ENCODE measurements at regions not wholly inside any gene's neighbourhood (a gene's known extent, or its start where the extent isn't known, plus 50 kb on each side); places are given as distances from the start of the nearest gene placed in this dataset.

DNA sequence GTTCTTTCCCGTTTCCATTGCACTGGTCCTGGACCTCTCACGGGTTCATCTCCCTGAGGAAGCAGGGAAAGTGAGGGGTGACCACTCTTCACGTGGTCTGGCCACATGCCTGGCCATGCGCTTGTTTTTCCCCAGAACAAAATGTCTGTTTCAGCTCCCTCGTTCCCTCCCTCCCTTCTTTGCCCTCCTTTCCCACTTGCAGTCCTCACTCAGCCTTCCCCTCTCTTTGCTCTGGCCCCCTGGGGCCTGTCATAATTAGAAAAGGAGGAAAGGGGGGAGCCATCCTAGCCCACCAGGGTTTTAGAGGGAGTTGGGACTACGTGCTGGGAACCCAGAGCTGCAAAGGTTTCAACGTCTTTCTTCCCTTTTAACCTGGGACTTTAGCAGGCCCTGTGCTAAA, 52.8 kb upstream of the CADM1 start:
- H3K4me3 ChIP-seq (ENCODE audit: low read depth, low read length), result no peak overlapping the region
- TF ChIP-seq, protein P1, sequence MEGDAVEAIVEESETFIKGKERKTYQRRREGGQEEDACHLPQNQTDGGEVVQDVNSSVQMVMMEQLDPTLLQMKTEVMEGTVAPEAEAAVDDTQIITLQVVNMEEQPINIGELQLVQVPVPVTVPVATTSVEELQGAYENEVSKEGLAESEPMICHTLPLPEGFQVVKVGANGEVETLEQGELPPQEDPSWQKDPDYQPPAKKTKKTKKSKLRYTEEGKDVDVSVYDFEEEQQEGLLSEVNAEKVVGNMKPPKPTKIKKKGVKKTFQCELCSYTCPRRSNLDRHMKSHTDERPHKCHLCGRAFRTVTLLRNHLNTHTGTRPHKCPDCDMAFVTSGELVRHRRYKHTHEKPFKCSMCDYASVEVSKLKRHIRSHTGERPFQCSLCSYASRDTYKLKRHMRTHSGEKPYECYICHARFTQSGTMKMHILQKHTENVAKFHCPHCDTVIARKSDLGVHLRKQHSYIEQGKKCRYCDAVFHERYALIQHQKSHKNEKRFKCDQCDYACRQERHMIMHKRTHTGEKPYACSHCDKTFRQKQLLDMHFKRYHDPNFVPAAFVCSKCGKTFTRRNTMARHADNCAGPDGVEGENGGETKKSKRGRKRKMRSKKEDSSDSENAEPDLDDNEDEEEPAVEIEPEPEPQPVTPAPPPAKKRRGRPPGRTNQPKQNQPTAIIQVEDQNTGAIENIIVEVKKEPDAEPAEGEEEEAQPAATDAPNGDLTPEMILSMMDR (IDR thresholded peaks at IDR 0.05; ENCODE audit: low read depth, low read length), result no peak

DNA sequence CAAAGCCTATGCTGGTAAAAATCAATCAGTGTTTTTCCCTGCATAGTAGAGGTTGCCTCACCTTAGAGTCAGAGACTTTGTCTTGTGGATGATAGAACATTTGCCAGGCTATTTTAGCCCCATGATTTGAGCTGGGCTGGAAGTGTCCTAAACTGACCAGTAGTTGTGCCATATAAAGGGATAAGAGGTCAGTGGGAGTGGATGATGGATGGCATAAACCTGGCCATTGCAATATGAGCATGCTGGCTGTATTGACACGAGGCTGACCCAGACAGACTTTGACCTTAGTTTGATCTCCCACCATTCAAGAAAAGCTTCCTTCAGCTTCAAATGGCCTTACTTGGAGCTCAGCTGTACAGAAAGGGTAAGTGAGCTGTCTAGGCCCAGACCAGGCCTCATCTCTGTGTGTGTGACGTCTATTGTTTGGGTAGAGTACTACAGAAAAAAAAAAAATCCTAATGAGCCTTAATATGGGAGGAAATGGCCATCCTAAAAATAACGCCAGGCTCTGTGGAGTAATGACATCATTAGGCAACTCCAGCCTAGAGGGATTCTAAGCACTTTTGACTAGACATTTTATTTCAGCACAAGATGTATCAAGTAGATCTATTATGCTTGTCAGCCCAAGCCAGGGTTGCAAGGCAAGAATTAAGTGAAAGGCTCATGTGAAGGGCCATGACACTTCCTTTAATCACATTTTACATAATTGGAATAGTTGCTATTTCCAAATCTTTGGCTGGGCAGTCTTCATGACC, 51.3 kb upstream of the CADM1 start:
- no peak overlapping the region for H3K4me3 ChIP-seq (ENCODE audit: low read depth, low read length)
- TF ChIP-seq, protein P1 (IDR thresholded peaks at IDR 0.05; ENCODE audit: low read depth, low read length), result no peak
